GM21619 (cell line): ENCODE measurements at regions not wholly inside any gene's neighbourhood (a gene's known extent, or its start where the extent isn't known, plus 50 kb on each side); places are given as distances from the start of the nearest gene placed in this dataset.
A peak's percentile ranks its signal among the peaks of the same experiment; 100 is the strongest.
"Not testable (repeated sequence)": the region's sequence is repeated elsewhere in the genome, so short reads cannot be mapped to it uniquely, and the experiment has no call there.

Experiments used
- ATAC-seq: cut with Tn5 transposase; IDR thresholded peaks from one replicate; pipeline ENCODE4 v1.9.1; 2021; ENCODE audit not compliant: unreplicated experiment

GRCh38 chr1:73859227-73859626 lies 338.7 kb downstream of the LRRIQ3 start:
- no peak for ATAC-seq

DNA sequence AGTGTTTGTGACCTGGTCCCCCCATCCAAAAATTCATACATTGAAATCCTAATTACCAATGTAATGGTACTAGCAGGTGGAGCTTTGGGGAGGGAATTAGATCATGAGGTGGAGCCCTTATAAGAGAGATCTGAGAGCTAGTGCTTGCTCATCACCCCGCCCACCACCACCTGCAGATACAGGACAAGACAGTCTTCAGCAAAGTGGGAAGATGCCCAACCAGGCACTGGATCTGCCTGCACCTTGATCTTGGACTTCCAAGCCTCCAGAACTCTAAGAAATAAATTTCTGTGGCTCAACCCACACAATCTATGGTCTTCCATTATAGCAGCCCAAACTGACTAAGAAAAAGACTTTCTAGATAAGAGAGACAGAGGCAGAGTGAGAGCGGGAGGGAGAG lies 343.4 kb downstream of the LRRIQ3 start:
- no peak for ATAC-seq

DNA sequence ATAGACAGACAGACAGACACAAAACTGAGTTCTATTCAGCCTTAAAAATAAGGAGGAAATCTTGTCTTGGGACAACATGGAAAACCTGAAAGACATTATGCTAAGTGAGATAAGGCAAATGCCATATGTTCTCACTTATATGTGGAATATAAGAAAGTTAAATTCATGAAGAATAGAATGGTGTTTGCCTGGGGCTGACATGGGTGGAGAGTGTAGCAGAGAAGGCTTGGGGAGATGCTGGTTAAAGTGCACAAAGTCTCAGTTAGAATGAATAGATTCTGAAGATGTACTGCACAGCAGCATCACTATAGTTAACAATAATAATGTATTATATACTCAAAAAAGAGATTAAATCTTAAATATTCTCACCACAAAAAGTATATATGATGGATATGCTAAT lies 355.5 kb downstream of the LRRIQ3 start:
- ATAC-seq: no peak

- ATAC-seq: no peak
These were observed 358.1 kb downstream of the LRRIQ3 start for GRCh38 chr1:73839922-73840321.

DNA sequence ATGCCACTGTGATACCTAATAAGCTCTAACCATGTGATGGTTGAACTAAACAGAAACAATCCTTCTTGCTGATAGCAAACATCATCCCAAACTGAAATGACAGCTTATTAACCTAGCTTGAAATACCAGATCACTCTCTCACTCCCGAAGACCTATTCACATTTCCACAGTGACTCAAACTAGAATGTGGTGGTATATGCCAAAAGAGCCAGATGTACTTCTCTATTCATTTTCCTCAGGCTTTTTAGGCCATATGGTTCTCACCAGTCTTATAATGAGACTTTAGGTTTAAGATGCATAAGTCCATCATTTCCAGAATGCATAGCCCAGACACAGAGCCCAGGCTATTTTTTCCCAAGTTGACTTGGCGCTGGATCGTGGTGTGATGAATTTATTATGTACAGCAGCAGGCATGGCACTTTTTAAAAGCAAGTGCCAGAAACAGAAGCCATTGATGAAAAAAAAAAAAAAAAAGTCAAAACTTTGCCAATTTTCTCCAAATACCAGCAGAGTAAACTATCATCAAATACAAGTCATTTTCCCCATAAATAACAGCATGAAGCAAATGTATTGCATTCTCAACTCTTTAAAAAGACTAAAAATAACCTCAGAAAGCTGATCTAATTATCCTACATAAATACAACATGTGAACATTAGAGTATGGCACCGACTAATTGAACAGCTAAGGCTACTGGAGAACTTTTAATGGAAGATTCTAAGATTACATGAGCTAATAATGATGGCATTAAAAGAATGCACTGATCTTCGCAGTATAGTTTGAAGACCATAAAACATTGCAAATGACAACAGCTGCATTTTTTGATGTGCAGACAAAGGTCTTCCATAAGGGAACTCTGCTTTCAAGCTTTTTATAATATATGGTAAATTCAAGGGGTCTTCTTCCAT lies 365.4 kb downstream of the LRRIQ3 start:
- ATAC-seq: no peak

GRCh38 chr1:73827283-73827682 lies 370.7 kb downstream of the LRRIQ3 start:
- not testable (repeated sequence) for ATAC-seq

DNA sequence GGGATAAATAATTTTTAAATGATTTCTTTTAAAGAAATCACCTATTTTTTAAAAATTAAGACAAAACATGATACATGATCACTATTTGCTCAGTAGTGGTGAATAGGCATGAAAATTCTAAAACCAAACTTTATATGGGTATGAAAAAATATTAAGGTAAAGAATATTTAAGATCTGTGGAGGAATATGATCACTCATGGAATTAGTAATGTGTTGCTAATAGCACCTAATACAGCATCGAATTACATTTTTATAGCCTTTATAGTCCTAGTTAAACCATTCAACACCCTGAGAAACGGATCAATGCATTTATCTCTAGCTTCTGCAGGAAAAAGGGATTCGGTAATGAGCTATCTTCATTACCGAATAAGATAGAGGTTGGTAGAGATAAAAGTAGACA lies 373.9 kb downstream of the LRRIQ3 start:
- ATAC-seq: no peak

DNA sequence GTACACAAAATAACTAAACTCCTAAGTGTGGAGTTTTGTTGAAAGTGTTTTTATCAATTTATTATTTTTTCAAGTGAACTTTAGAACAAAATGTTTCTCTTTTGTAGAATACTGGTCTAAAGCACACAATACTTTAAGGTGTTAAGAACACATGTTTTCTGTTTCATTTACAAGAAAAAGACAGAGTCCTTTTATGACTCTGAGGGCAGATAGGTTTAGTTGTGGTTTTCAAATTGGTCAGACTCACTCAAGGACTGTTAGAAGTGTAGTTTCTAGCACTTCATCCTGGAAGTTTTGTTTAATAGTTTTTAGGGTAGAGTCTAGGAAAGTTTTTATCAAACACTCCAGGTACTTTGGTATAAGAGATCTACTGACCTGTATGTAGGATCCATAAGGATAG lies 376.5 kb downstream of the LRRIQ3 start:
- ATAC-seq: peak; percentile 91

- no peak for ATAC-seq
These were observed 377.1 kb downstream of the LRRIQ3 start for GRCh38 chr1:73820843-73821242.

- ATAC-seq: no peak
These were observed 384.3 kb downstream of the LRRIQ3 start for GRCh38 chr1:73813716-73814115.

- ATAC-seq: no peak
These were observed 384.7 kb downstream of the LRRIQ3 start for GRCh38 chr1:73813236-73813635.

DNA sequence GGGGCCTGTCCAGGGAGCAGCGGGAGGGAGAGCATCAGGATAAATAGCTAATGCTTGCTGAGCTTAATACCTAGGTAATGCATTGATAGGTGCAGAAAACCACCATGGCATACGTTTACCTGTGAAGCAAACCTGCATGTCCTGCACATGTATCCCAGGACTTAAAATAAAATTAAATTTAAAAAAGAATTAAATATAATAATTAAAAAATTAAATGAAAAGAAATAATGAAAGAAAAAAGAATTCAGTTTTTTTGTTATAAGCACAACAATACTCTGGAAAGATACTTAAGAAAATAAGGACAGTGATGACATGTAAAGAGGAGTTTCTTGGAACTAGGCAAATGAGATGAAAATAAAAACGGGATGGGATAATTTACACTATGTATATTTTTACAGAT lies 386.2 kb downstream of the LRRIQ3 start:
- no peak for ATAC-seq

DNA sequence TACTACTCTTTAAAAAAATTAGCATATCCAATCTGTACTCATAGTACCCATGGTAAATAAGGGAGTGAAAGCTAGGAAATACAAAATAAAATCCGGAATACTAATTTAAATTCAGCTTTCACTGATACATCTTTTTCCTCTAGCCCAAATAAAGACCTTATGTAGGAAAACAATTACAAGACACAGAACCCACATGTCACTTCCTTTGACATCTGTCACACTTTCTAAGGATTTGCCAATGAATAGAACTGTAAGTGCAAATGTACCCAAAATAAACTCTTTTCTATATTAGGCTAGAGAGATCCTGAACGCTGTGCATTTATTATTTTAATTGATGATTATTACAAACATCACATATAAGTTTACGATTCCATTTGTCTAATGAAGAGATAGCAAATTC lies 393.0 kb downstream of the LRRIQ3 start:
- ATAC-seq: no peak

DNA sequence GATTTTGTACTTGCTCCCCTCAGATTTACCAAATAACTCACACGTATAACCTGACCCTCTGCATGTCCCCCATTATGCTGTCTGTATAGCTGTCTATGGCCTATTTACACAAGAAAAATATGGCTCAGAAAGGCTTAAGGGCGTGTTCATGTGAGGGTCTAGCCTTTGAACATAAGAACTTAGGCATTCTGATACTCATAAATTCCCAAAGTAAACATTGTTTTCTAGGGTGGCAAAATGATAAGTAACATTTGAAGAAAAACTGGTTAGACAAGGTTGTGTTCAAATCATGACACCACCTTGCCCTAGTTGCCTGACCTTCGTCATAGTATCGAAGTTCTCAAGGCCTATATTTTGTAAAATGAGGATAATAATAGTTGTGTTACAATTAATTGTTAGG lies 394.6 kb downstream of the LRRIQ3 start:
- no peak for ATAC-seq

- no peak for ATAC-seq
These were observed 396.0 kb downstream of the LRRIQ3 start for GRCh38 chr1:73801912-73802429.

GRCh38 chr1:73800376-73800775 lies 397.6 kb downstream of the LRRIQ3 start:
- no peak for ATAC-seq

DNA sequence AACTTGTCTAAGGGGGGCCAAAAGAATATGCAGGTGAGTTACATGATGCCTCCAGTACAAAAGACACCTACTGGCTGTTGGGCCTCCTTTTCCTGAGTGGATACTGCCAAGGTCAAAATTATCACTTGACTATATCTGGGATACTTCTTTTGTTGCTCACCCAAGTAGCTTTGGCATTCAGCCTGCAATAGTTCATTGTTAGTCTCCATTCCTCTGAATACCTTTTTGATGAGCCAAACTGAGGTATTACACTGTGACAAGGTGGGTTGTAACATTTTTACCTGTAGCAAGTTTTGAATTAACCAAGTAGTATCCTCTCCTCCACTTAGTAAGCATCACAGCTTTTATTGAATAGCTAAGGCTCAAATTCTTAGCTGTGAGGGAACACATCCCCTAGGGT lies 408.0 kb downstream of the LRRIQ3 start:
- no peak for ATAC-seq

DNA sequence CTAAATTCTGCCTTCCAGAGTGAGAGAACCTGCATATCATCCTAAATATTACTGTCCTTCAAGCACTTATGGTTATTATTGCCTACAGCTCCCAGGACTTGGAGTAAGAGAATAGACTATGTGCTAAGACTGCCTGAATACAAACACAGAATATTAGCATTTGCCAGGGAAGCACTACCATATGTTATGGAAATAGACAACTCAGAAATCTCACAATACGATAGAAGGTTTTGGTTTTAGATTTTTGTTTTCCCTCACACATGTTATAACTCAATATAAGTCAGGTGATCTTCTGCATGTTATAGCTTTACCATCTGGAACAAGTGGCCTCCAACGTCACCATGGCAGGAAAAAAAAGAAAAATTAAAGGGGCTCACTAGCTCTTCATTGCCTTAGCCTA lies 413.9 kb downstream of the LRRIQ3 start:
- no peak for ATAC-seq

- no peak for ATAC-seq
These were observed 414.6 kb downstream of the LRRIQ3 start for GRCh38 chr1:73783352-73783751.

DNA sequence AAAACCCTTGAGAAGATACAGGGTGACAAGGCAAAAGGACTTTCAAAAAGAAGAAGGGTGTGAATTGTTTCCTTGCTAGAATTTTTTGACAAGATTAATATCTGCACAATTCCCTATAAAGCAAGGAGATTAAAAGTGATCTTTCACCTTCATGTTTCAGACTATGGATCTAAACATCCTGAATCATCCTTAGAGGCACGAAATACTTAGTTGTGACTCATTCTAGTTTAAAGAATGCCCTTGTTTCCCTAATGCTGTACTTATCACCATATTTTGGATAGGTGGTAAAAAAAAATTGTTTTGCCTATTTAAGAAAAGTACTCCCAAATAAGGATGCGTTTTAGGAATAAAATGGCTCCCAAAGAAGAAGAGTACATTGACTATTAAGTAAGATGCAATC lies 415.1 kb downstream of the LRRIQ3 start:
- no peak for ATAC-seq

GRCh38 chr1:73781251-73781650 lies 416.7 kb downstream of the LRRIQ3 start:
- ATAC-seq: no peak

- no peak for ATAC-seq
These were observed 419.5 kb downstream of the LRRIQ3 start for GRCh38 chr1:73778471-73778870.

GRCh38 chr1:73775896-73776295 lies 422.1 kb downstream of the LRRIQ3 start:
- no peak for ATAC-seq
